NCI-H82 treated with DMSO at 0.1 percent for 48 hours (cell line): ENCODE measurements at regions not wholly inside any gene's neighbourhood (a gene's known extent, or its start where the extent isn't known, plus 50 kb on each side); places are given as distances from the start of the nearest gene placed in this dataset.
A peak's percentile ranks its signal among the peaks of the same experiment; 100 is the strongest.

Experiments used
- DNase-seq: peaks from one replicate; lab custom pipeline; 2025; ENCODE audit not compliant: unreplicated experiment; lab: John Stamatoyannopoulos, UW

GRCh38 chr1:56357927-56358690, 221.3 kb downstream of the PLPP3 start:
- DNase-seq = no peak

GRCh38 chr1:56356376-56356990, 222.9 kb downstream of the PLPP3 start:
- DNase-seq = no peak

GRCh38 chr1:56355918-56356317, 223.4 kb downstream of the PLPP3 start:
- no peak for DNase-seq

GRCh38 chr1:56355422-56355821, 223.9 kb downstream of the PLPP3 start:
- no peak for DNase-seq

GRCh38 chr1:56345831-56346230, 233.5 kb downstream of the PLPP3 start:
- DNase-seq = no peak

GRCh38 chr1:56340977-56341376, 238.4 kb downstream of the PLPP3 start:
- DNase-seq = no peak

GRCh38 chr1:56339786-56340465, 239.4 kb downstream of the PLPP3 start:
- no peak for DNase-seq

GRCh38 chr1:56339093-56339492, 240.3 kb downstream of the PLPP3 start:
- no peak for DNase-seq

- no peak for DNase-seq
These were observed 242.4 kb downstream of the PLPP3 start for GRCh38 chr1:56336982-56337381.

GRCh38 chr1:56335394-56335793, 244.0 kb downstream of the PLPP3 start:
- DNase-seq = no peak

- no peak for DNase-seq
These were observed 245.3 kb downstream of the PLPP3 start for GRCh38 chr1:56334047-56334446.

- no peak for DNase-seq
These were observed 245.9 kb downstream of the PLPP3 start for GRCh38 chr1:56333461-56333860.

GRCh38 chr1:56331892-56332567, 247.3 kb downstream of the PLPP3 start:
- no peak for DNase-seq

- no peak for DNase-seq
These were observed 248.0 kb downstream of the PLPP3 start for GRCh38 chr1:56331207-56331891.

- no peak for DNase-seq
These were observed 248.9 kb downstream of the PLPP3 start for GRCh38 chr1:56330391-56331026.

- peak; percentile 9 for DNase-seq
These were observed 249.4 kb downstream of the PLPP3 start for GRCh38 chr1:56329970-56330369.

- DNase-seq = no peak
These were observed 252.2 kb downstream of the PLPP3 start for GRCh38 chr1:56327195-56327594.

- no peak for DNase-seq
These were observed 253.3 kb downstream of the PLPP3 start for GRCh38 chr1:56326056-56326455.

GRCh38 chr1:56324504-56324903, 254.9 kb downstream of the PLPP3 start:
- DNase-seq = no peak

- no peak for DNase-seq
These were observed 257.2 kb downstream of the PLPP3 start for GRCh38 chr1:56322211-56322610.

- no peak for DNase-seq
These were observed 258.2 kb downstream of the PLPP3 start for GRCh38 chr1:56321150-56321490.
